Cerebellar nuclear complex (tissue), 1 donor: ENCODE measurements at regions not wholly inside any gene's neighbourhood (a gene's known extent, or its start where the extent isn't known, plus 50 kb on each side); places are given as distances from the start of the nearest gene placed in this dataset.

Source experiments
- DNase-seq, 2 experiments: peaks; one replicate each; lab custom pipeline; 2025; lab: John Stamatoyannopoulos, UW

DNA sequence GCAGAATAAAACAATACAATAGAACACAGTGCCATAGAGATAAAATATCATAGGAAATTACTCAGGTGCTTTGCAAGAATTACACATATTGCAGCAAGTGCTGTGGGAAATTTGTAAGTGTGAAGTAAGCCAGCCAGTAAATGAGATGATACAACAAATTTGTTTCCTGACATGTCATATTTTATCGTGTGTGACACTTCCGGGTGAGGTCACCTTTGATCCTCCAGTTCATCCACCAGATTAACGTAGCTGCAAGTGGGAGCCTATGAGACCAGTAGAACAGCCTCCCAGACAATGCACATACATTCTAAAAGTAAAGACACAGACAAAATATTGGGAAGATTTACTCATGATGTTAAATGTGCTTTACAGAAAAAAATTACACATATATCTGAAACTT, 72.2 kb downstream of the PRDM9 start:
- no peak for DNase-seq

DNA sequence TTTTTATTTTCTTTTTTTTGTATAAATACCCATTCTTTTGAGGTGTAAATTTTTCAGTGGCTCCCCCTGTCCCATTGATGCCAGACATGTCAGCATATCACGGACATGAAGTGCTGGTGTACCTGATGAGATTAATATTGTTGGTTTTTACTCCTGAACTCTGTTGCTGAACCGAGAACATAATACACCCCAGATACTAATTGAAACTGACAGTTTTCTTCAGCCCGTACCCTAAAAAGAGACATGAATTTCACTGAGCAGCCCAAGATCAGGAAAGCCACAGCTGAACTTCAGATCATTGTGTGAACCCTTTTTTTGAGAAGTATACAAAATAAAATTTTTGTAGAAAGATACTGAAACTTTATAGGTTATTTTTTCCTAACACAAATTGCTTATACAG, 75.7 kb downstream of the PRDM9 start:
- no peak for DNase-seq

DNA sequence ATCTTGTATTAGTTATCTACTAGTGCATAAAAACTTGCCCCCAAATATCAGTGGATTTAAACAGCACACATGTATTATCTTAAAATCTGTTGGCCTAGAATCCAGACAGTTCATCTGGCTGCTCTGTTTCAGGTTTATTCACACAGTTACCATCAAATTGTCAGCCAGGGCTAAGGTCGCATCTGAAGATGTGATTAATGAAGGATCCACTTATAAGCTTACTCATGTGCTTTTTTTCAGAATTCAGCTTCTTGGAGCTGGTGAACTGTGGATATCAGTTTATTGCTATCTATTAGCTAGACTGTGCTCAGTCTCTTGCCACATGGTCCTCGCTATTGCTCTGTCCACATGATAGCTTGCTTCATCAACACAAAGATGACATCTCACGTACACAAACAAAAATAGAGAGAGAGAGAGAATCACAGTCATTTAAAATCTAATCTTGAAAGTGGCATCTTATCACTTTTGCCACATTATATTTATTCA, 81.5 kb downstream of the PRDM9 start:
- DNase-seq, result no peak

DNA sequence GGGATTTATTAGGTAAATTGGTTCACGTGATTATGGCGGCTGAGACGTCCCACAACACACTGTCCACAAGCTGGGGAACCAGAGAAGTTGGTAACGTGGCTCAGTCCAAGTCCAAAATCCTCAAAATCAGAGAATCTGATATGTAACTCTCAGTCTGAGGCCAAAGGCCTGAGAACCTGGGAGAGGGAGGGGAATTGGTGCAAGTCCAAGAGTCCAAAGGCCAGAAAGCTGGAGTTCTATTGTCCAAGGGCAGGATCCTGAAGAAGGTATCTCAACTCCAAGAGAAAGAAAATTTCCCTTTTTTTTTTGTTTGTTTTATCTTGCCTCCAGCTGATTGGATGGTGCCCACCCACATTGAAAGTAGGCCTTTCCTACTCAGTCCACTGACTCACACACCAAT, 83.8 kb downstream of the PRDM9 start:
- no peak for DNase-seq

DNA sequence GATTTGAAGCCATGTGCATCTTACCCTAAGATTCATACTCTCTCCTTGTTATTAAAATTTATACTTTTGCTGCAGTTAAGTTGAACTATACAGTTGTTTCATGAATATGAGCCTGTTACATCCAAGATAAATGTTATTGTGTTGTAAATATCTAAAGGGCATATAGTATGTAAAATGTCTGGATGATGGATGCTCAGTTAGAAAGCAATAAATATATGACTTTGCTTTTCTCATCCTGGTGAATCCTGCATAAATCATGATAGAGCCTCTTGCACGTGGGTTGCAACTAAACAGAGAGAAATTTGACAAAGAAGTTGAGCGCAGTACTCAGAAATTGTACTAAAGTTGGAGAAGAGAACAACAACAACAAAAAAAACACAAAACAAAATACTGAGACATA, 99.5 kb downstream of the PRDM9 start:
- no peak for DNase-seq

DNA sequence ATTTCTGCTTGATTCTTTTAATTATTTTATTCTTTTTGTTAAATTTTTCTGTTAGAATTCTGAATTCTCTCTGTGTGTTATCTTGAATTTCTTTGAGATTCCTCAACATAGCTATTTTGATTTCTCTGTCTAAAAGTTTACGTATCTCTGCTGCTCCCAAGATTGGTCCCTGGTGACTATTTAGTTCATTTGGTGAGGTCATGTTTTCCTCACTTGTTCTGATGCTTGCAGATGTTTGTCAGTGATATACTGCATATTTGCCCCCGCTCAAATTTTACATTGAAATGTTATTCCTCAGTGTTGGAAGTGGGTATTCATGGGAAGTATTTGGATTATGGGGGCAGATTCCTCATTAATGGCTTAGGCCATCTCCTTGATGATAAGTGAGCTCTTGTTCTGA, 105.3 kb downstream of the PRDM9 start:
- DNase-seq, result no peak

DNA sequence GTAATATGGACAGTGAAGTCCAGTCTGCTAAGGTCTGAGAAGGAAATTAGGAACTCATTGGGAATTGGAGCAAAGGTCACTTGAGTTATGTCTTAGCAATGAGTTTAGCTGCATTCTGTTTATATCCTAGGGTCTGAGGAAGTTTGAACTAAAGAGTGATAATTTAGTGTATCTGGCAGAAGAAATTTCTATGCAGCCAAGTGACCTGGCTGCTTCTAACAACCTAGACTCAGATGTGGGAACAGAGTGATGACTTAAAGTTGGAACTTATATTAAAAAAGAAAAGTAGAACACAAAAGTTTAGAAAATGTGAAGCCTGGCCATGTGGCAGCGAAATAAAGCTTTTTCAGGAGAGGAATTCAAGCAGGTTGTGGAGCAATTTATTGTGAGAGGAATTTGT, 106.2 kb downstream of the PRDM9 start:
- no peak for DNase-seq

DNA sequence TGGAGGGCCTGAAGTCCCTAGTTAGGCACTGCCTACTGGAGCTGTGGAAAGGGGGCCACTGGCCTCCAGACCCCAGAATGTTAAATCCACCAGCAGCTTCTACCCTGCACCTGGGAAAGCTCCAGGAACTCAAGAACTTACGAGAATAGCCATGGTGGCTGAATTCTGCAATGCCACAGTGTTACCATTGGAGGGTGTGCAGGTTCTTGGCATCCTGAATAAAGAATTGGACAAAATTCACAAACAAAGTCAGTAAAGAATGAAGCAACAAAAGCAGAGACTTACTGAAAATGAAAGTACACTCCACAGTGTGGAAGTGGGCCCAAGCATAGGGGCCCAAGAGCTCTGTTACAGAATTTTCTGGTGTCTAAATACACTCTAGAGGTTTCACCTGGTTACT, 107.0 kb downstream of the PRDM9 start:
- no peak for DNase-seq

DNA sequence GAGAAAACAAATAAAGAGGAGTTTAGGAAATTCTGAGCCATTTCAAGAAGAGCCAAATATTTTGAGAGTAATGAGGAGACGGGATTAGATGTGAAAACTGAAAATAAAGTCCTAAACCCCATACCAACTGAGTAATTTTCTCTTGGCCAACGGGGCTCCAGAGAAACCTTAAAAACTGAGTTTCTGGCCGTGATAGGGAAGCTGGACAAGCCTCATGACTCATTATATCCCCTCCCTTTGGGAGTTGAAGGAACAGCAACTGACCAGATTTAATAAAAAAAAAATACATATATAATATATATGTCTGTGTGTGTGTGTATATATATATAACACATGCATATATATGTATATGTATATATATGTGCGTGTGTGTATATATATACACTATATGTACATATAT, 119.6 kb downstream of the PRDM9 start:
- no peak for DNase-seq

DNA sequence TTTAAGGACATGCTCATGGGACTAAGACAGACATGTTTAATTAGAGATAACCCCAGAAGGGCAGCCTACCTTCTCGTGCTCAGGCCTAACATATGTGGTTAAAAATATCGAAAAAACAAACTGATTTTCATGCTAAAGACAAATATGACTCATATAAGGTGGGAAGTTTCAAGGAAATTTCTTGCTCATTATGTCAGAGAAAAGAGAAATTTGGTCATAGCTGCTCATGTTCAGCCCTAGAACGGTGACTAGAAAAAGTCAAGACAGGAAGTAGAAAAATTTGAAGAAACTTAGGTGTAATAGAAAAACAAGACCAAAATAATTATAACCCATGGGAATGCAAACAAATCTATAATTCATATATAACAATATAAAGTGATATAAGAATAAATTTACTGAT, 120.6 kb downstream of the PRDM9 start:
- DNase-seq, result no peak

DNA sequence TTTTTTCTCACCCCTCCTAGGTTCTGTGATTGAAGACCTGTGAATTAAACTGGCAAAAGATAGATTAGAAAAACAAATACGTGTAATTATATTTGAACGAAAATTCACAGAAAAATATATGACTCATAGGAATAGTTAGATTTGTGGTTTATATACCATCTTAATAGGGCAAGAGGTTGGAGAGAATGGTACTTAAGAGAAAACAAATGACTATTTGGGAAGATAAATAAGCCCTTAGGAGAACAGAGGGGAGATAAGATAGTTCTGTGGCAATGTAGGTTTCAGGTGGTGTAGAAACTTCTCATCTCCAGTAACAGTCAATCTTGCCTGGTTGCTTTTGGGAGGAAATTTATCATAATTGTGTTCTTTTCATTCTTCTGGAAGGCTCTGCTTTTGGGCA, 122.0 kb downstream of the PRDM9 start:
- DNase-seq, result no peak

DNA sequence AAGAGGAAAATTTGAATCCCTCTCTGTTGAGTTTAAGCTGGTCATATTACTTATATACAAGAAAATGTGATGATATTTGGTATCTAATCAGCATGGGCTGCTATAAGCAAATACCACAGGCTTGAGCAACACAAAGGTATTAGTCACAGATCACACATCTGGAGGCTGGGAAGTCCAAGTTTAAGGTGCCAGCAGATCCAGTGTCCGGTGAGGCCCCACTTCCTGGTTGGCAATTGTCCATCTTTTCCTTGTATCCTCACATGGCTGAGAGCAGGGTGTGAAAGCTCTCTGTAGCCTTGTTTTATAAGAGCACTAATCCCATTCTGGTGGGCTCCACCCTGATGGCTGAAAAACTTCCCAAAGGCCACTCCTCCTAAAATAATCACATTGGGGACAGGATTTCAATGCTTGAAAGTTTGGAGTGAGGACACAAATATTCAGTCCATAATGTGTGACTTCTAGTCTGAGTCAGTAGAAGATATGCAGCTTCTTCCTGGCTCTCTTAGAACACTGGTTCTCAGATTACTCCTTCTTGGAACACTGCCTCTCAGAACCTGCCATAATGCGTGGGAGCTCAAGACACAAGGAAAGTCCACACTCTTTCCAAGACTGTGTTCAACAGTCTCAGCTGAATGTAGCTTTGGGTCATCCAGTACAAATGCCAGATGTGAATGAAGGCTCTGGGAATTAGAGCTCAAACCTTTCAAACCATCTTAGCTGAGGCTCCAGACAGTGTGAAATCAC, 124.1 kb downstream of the PRDM9 start:
- DNase-seq, result no peak

DNA sequence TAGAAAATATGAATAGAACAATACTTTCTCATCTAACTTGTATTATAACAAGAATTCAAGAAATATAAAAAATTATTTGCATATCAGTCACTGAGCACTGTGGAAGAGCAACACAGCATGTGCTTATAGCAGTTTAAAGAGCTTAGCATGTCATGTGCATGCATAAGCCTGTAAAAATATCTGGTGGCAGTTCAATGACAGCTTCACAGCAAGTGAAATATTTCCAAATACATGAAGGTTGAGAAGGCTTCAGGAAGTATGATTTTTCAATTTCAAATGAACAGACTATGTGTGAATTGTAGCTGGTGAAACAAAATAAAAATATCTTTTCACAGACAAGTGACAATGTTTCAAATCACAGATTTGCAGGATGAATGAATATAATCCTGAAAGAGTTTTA, 128.5 kb downstream of the PRDM9 start:
- DNase-seq, result no peak

DNA sequence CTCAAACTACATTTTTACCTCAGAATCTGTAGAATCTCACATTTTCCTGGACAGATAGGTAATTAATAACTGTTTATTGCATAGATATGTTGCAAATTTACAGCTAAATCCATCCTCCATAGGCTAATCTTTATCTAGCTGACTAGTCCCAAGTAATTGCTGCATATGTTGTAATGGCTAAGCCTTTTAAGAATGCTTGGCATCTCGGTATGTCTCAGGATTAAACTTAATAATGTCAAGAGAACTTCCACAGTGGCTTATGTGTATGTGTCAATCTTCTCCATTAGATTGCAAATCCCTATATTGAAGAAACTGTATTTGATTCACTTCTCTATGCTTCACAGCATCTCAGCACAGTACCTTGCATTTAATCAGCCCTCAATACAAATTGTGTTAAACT, 131.9 kb downstream of the PRDM9 start:
- no peak for DNase-seq

DNA sequence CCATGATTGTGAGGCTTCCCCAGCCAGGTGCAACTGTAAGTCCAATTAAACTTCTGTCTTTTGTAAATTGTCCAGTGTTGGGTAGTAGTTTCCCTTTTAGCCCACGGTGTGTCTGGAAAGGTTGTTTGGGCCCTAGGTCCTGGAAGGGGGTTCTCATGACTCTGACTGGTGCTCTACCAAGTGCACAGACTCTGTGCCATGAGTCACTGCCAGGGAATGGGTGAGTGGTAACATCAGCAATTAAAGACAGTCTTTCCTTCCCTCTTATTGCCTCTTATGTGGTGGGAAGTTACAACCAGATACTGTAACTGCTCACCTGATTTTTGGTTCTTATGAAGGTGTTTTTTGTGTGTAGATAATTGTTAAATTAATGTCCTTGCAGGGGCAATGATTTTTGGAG, 141.2 kb downstream of the PRDM9 start:
- no peak for DNase-seq

DNA sequence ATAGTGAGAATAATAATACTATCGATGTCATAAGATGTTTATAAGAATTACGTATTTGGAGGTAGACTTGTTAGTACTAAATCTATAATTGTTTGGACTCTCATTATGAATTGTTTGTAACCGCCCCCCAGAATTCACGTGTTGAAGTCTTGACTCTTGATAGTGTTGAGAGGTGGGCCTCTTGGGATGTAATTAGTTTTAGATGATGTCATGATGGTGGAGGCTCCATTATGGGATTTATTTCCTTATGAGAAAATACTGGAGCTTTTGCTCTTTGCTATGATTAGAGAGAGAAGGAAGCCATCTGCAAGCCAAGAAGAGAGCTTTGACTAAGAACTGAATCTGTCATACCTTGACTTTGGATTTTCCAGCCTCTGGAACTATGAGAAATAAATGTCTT, 142.2 kb downstream of the PRDM9 start:
- no peak for DNase-seq

DNA sequence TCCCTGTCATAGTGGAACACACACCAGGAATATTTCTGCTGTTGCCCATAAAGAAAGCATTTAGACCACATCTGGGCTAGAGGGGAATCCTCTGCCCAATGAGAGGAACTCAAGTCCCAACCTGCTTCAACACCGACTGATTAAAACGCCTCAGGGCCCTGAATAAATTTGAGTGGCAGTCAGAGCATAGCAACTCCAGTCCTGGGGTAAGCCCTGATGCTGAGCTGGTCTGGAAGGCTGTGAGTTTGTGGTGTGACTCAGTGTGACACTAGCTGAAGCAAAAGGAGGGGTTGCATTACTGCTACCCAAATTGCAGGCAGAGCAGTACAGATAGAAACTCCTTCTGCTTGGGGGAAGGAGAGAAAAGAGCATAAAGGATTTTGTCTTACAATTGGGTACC, 148.3 kb downstream of the PRDM9 start:
- DNase-seq, result no peak

DNA sequence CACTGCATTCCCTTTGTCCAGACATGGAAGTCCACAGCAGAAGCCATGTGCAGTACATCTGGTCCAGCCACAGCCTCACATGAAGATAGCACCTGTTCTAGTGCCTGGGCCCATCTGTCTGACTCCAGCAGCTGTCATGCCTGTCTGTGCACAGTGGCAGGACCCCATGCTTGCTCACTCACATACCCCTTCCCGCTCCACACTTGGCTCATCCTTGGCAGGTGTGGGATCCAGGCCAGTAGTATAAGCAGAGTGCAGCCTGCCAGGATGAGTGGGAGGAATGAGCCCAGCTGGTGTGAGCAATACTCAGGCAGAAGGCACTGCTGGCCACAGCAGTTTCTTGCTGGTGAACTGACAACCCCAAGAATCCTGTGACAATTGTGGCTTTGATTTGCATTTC, 168.0 kb downstream of the PRDM9 start:
- no peak for DNase-seq

DNA sequence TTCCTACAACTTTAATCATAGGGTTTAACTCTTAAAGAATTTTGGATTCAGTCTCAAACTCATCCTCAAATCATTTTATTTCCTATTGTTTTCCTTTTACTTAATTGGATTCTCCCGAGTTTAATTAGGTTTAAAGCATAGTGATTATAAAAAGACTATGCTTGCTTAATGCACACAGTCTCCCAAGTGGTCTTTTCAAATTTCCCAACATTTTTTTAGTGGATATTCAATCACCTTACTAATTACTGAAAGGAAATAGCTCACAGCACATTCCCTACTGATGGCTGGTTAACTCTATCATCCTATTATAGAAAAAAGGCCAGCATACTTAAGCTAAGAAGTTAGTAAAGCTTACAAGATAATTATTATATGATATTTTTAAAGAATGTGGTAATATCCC, 170.6 kb downstream of the PRDM9 start:
- DNase-seq, result no peak

DNA sequence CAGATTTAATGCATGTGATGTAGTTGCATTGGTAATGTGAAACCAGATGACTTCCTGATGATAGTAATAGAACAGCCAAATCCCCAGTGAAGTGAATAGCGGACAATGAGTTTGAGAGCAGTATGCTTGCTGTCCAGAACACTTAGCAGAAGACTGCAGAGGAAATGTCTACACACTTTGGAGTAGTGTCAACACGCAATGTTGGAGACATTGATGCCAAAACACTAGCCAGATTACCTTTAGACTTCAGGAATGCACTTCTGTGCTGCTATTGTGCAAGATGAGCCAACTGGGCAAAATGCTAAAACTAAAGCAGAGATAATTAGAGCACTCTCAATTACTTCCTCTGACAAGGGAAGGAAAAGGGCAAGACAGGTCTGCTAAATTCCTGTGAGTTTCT, 176.7 kb downstream of the PRDM9 start:
- DNase-seq, result no peak

DNA sequence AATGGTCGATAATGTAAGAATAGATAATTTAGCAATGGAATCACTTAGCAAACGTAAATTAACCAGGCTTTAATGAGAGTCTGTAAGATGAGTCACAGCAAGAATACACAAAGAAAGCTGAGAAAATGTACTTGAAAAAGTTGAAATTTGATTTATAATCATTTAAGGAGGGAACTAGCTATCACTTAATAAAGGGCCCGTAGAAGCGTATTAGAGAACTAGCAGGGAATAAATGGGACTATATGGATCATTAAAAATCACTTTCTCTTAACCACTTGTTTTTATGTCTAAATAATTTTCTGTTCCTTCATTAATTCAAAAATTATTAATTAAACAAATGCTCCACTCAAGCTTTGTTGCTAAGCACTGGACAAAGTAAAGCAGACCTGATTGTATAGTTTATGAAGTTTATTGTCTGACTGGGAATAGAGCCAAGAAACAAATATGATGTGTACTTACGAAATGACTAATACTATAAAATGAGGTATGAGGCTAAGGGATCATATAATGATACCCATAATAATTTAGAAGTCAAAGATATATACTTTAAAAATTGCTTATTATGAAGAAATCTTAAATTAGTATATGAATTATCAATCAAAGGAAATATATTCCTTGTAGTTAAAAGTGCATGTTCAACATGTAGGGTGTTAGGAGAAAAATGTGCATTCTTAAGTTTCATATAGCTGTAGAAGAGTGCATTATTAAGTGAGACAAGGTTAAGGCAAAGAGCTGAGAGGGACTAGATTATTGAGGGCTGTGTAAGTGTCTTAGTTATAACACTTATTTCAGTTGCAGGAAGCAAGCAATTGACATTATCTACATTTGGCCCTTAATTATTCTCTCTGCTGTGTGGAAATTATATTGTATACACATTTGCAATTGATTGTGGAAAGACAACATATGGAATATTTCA, 196.8 kb downstream of the PRDM9 start:
- no peak for DNase-seq

DNA sequence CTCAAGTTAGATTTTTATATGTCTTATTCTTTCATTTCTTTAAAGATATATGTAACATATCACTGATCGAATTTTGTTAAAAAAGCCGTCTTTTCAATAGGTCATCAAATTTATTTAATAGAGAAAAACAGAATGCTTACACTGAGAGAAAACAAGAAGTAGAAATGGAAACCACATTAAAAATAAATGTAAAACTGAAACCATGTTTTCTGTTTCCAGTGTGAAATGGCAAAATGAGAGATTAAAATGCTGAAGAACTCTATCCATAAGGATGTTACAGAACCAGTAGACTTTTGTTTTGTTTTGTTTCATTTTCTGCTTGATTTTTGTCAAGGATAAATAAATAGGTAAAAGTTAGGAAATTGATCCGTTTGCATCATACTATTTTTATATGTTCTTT, 210.1 kb downstream of the PRDM9 start:
- DNase-seq, result no peak

DNA sequence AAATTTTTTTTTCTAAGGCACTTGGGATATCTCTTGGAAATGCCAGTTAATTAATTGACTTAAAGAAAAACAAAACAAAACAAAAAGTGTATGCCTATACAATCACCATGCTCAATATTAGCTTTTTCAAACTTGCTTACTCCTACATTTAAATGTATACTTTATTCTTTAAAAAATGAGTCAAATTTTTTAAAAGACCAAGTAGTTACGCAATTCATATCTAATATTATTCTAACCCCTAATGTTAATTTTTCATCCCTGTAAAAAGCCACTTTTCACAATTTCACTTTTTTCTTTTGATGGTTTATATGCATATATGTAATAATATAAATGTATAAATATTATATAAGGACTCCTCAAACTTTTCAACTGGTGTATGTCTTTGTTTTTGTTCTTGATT, 211.2 kb downstream of the PRDM9 start:
- no peak for DNase-seq
